Keratinocyte (primary cell): ENCODE measurements at regions not wholly inside any gene's neighbourhood (a gene's known extent, or its start where the extent isn't known, plus 50 kb on each side); places are given as distances from the start of the nearest gene placed in this dataset.
"Not testable (repeated sequence)": the region's sequence is repeated elsewhere in the genome, so short reads cannot be mapped to it uniquely, and the experiment has no call there.

Source experiments
- EZH2 ChIP-seq: IDR thresholded peaks from one replicate; pipeline ENCODE4 v1.6.1; 2012; ENCODE audit warnings: inconsistent platforms, mild to moderate bottlenecking, low read length, moderate library complexity
- TF ChIP-seq, protein P1 (sequence below), 3 experiments: IDR thresholded peaks in 1 of 3; conservative IDR thresholded peaks in 1 of 3; optimal IDR thresholded peaks in 1 of 3; 2 replicates in 2 of 3; 3 replicates in 1 of 3; pipeline versions ENCODE3 to v1.5.1; 2011; ENCODE audit warnings: low read length in 3 of 3, mild to moderate bottlenecking in 3 of 3, moderate library complexity in 2 of 3, control low read depth in 1 of 3, inconsistent platforms in 1 of 3; ENCODE audit not compliant: insufficient read depth in 2 of 3; ENCODE audit errors: extremely low read depth in 1 of 3

DNA sequence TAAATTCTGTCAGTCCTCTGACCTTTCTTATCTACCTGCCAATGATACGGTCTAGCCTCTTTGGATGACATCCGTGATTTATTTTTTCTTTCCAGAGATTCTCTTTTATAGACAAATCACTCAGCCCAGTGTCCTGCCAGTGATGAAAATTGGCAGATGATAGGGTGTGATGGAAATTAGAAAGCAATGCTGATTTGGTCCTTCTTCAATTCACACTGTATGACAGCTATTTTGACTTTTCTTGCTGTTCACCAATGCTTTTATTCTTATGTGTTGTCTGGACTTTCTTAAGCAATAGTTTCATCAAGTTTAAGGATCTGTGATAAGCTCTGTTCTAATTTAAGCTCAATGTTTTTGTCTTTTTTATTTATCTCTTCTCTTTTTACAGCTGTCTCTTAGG, 63.6 kb upstream of the TPTE start:
- TF ChIP-seq, protein P1, sequence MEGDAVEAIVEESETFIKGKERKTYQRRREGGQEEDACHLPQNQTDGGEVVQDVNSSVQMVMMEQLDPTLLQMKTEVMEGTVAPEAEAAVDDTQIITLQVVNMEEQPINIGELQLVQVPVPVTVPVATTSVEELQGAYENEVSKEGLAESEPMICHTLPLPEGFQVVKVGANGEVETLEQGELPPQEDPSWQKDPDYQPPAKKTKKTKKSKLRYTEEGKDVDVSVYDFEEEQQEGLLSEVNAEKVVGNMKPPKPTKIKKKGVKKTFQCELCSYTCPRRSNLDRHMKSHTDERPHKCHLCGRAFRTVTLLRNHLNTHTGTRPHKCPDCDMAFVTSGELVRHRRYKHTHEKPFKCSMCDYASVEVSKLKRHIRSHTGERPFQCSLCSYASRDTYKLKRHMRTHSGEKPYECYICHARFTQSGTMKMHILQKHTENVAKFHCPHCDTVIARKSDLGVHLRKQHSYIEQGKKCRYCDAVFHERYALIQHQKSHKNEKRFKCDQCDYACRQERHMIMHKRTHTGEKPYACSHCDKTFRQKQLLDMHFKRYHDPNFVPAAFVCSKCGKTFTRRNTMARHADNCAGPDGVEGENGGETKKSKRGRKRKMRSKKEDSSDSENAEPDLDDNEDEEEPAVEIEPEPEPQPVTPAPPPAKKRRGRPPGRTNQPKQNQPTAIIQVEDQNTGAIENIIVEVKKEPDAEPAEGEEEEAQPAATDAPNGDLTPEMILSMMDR (optimal IDR thresholded peaks at IDR 0.05 in 1 of 3, IDR thresholded peaks at IDR 0.05 in 1 of 3, conservative IDR thresholded peaks at IDR 0.05 in 1 of 3; ENCODE audit: extremely low read depth in 1 of 3, insufficient read depth in 2 of 3, low read length in 3 of 3): not testable (repeated sequence)
- not testable (repeated sequence) for TF ChIP-seq EZH2
